Activated CD4-positive, alpha-beta memory T cell treated with anti-CD3 and anti-CD28 coated beads for 36 hours (primary cell): ENCODE measurements at regions not wholly inside any gene's neighbourhood (a gene's known extent, or its start where the extent isn't known, plus 50 kb on each side); places are given as distances from the start of the nearest gene placed in this dataset.

Experiments
- CTCF ChIA-PET: fragments of 350-600 bp; sonication (Branson Sonifier 250); formaldehyde crosslinking; loops from one replicate; lab custom pipeline; 2021; ENCODE audit warnings: antibody characterized with exemption, inconsistent platforms; lab: Charles Lee
- POLR2A ChIA-PET: fragments of 350-600 bp; sonication (Branson Sonifier 250); formaldehyde crosslinking; loops from one replicate; lab custom pipeline; 2021; ENCODE audit warnings: antibody characterized with exemption; lab: Charles Lee
- DNase-seq: peaks from one replicate; pipeline ENCODE4 v3.0.0-alpha.2; 2020
- H3K27ac Mint-ChIP-seq: one replicate; pipeline ENCODE4 v1.8.0; 2021; ENCODE audit warnings: mixed read lengths
- H3K27me3 Mint-ChIP-seq: one replicate; pipeline ENCODE4 v1.8.0; 2021; ENCODE audit warnings: mixed read lengths
- H3K36me3 Mint-ChIP-seq: one replicate; pipeline ENCODE4 v1.8.0; 2021; ENCODE audit warnings: mixed read lengths
- H3K4me1 Mint-ChIP-seq: one replicate; pipeline ENCODE4 v1.8.0; 2021; ENCODE audit warnings: low read depth, mixed read lengths
- H3K4me3 Mint-ChIP-seq: one replicate; pipeline ENCODE4 v1.8.0; 2021; ENCODE audit warnings: mild to moderate bottlenecking, mixed read lengths
- H3K9me3 Mint-ChIP-seq: one replicate; pipeline ENCODE4 v1.8.0; 2021; ENCODE audit warnings: mixed read lengths
- intact Hi-C: fragments of 100-400 bp; cut with micrococcal nuclease; formaldehyde crosslinking; loops from one replicate; pipeline ENCODE4 v1.15.1; 2023

DNA sequence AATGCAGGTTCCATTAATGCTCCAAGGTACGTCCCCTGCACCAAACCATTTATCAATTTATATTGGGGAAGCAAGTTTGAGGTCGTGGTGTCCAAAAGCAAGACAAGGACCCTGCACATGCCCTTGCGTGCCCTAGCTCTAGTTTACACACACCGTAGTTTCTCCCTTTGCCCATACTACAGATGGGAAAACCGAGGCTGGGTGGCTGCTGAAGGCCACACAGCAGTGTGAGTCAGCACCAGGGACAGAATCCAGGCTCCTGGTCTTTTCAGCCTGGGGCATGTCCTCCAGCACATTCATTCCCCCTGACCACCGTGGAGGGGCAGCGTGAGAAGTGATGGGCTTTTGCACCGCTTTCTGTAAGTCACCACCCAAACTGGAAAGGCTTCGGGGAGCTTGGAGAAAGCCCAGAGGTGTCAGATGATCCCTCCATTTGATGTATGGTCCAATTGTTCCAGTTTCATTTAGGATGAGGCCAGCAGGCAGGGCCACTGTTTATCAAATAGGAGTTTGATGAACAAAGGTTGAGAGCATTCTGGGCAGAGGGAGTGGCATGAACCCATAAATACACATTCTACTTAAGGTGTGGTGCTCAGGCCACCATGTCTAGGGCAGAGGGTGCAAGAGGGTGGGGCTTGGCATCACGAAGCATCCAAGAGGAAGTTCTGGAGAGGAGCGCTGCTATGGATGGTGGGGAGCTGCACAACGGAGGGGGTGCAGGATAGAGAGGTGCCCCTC, 274.1 kb downstream of the HAUS1 start:
- intact Hi-C loops, result no loop called here
- H3K36me3 Mint-ChIP-seq, result no peaks in the 10 kb centered on the region
- no peak for DNase-seq
- CTCF ChIA-PET, result no interaction called here
- H3K9me3 Mint-ChIP-seq, result no peaks in the 10 kb centered on the region
- H3K4me3 Mint-ChIP-seq, result no peak overlapping the region
- no peaks in the 10 kb centered on the region for H3K27me3 Mint-ChIP-seq
- no peaks in the 10 kb centered on the region for H3K4me1 Mint-ChIP-seq
- POLR2A ChIA-PET, result no interaction called here
- H3K27ac Mint-ChIP-seq, result no peak overlapping the region

- no peaks in the 10 kb centered on the region for H3K4me1 Mint-ChIP-seq
- no peaks in the 10 kb centered on the region for H3K9me3 Mint-ChIP-seq
- intact Hi-C loops, result no loop called here
- H3K27ac Mint-ChIP-seq, result no peak overlapping the region
- CTCF ChIA-PET, result no interaction called here
- no peaks in the 10 kb centered on the region for H3K27me3 Mint-ChIP-seq
- POLR2A ChIA-PET, result no interaction called here
- H3K4me3 Mint-ChIP-seq, result no peak overlapping the region
- no peaks in the 10 kb centered on the region for H3K36me3 Mint-ChIP-seq
- DNase-seq, result no peak
These were observed 274.7 kb downstream of the HAUS1 start for GRCh38 chr18:46378864-46379207.

DNA sequence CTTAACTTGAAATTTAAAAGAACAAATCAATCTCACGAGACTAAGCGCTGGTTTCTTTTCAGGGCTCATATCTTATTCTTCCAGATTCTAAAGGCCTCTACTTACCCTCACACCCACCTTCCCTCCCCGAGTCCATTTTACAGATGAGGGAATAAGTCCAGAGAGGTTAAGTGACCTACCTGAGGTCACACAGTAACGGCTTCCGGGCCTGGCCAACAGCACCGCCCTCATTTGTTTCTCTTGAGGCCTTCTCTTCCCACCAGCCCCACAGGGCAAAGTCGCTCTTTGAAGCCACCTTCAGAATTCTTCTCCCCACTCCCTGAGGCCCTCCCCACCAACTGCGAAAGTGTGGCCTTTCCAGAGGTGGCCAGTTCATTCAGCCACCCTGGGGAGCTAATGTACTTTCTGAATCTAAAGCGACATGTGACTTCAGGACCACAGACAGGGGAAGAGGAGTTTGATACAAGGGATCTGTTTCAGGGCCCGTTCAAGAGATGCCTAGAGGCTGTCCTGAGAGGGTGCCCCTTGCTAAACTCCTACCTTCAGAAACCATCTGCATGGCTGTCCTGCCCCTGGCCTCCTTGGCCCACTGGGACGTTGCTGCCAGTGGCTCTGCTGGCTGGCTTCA, 275.3 kb downstream of the HAUS1 start:
- DNase-seq, result no peak
- ChIA-PET POLR2A (no interaction called here), CTCF (no interaction called here)
- no peaks in the 10 kb centered on the region for H3K4me1 Mint-ChIP-seq
- no peak overlapping the region for H3K4me3 Mint-ChIP-seq
- intact Hi-C loops, result no loop called here
- H3K27me3 Mint-ChIP-seq, result no peaks in the 10 kb centered on the region
- no peaks in the 10 kb centered on the region for H3K9me3 Mint-ChIP-seq
- H3K27ac Mint-ChIP-seq, result no peak overlapping the region
- H3K36me3 Mint-ChIP-seq, result no peaks in the 10 kb centered on the region

GRCh38 chr18:46385124-46385523, 271.9 kb downstream of the LOXHD1 start:
- no peak overlapping the region for H3K27ac Mint-ChIP-seq
- DNase-seq, result no peak
- intact Hi-C loops, result no loop called here

DNA sequence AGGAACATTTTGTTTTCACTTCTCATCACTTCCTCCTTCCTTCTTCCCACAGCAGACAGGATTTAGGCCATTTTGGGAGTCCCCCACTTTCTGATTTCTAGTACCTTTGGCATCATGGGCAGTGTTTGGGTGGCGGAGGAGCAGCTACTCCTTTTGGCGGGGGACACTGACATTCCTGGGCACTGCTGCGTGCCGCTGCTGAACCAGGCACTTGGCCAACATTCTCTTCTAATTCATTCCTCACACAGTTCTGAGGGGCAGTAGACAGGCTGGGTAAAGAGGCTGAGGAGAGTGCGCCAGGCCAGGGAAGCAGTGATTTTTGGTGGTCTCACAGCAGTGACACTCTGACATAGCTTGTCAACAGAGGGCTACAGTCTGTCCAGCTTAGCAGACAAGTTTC, 270.2 kb downstream of the LOXHD1 start:
- no peak overlapping the region for H3K4me3 Mint-ChIP-seq
- H3K9me3 Mint-ChIP-seq, result no peaks in the 10 kb centered on the region
- POLR2A ChIA-PET, result no interaction called here
- no peak overlapping the region for H3K27ac Mint-ChIP-seq
- H3K36me3 Mint-ChIP-seq, result no peaks in the 10 kb centered on the region
- no peaks in the 10 kb centered on the region for H3K27me3 Mint-ChIP-seq
- no peaks in the 10 kb centered on the region for H3K4me1 Mint-ChIP-seq
- intact Hi-C loops, result no loop called here
- CTCF ChIA-PET, result no interaction called here
- DNase-seq, result no peak

More at GRCh38 chr18:46385124-46385523, 271.9 kb downstream of the LOXHD1 start:
- POLR2A ChIA-PET, result no interaction called here
- no peak overlapping the region for H3K4me3 Mint-ChIP-seq
- H3K4me1 Mint-ChIP-seq, result no peaks in the 10 kb centered on the region
- H3K36me3 Mint-ChIP-seq, result no peaks in the 10 kb centered on the region
- no peaks in the 10 kb centered on the region for H3K9me3 Mint-ChIP-seq
- CTCF ChIA-PET, result interaction anchor here (0.6 kb wide), 1 partner anchor 30 kb away, joined by 3 read pairs; no protein-coding TSS in a partner anchor
- H3K27me3 Mint-ChIP-seq, result no peaks in the 10 kb centered on the region

DNA sequence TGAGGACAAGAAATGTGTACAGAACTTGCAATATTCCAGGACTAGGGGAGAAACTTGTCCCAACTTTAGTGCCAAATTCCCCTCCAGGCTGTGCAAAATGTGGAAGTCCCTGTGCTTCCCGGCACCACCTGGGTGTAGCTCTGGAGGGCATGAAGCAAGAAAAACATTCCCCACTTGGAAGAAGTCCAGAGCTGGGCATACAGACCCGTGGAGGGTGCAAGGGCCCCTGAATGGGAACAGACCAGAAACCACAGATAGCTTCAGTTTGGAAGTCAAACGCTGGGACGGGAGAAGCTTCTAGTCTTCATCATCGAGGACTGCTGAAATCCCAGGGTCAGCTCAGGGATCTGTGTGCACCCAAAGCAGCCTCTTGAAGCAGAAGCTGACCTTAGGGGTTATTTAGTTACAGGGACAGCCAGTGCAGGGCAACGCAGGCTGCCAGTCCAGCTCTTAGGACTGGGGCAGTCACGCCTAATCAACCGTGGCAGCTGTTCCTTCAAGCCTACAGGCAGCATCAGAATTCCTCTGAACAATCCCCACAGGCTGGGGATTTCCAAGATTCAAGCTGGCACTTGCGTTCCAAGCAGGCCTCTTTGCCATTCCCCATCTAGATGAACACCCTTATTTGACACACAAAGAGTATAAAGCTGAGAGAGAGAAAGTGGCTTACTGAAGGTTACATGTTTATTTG, 269.4 kb downstream of the LOXHD1 start:
- POLR2A ChIA-PET, result interaction anchor here (0.5 kb wide), 1 partner anchor 65 kb away, joined by 4 read pairs; no protein-coding TSS in a partner anchor
- DNase-seq, result no peak
- H3K9me3 Mint-ChIP-seq, result no peaks in the 10 kb centered on the region
- intact Hi-C loops, result no loop called here
- no peaks in the 10 kb centered on the region for H3K36me3 Mint-ChIP-seq
- H3K27ac Mint-ChIP-seq, result no peak overlapping the region
- H3K27me3 Mint-ChIP-seq, result no peaks in the 10 kb centered on the region
- H3K4me1 Mint-ChIP-seq, result no peaks in the 10 kb centered on the region
- H3K4me3 Mint-ChIP-seq, result no peak overlapping the region
- CTCF ChIA-PET, result interaction anchor here (0.7 kb wide), 1 partner anchor 39 kb away, joined by 3 read pairs; no protein-coding TSS in a partner anchor

GRCh38 chr18:46388286-46388685, 268.7 kb downstream of the LOXHD1 start:
- H3K9me3 Mint-ChIP-seq, result no peaks in the 10 kb centered on the region
- no peaks in the 10 kb centered on the region for H3K4me1 Mint-ChIP-seq
- intact Hi-C loops, result no loop called here
- no peaks in the 10 kb centered on the region for H3K36me3 Mint-ChIP-seq
- H3K4me3 Mint-ChIP-seq, result no peak overlapping the region
- H3K27me3 Mint-ChIP-seq, result no peaks in the 10 kb centered on the region
- POLR2A ChIA-PET, result no interaction called here
- H3K27ac Mint-ChIP-seq, result no peak overlapping the region
- CTCF ChIA-PET, result no interaction called here
- no peak for DNase-seq

DNA sequence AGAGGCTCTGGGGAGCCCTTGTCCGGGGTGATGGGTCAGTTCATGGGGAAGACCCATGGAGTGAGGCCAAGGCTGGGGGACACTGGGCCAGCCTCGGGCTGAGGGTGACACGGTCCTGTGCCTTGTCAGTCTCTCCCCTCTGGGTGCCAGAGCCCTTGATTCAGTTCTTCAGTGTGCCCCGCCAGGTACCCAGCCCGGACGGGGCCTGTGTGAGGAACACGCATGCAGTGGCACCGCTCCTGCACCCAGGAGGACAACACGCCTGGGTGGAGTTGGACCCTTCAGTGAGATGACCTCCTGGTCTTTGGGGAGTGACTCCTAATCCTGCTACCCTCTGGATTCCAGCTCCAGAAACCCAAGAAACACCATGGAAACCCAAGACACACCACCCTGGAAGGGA, 264.4 kb downstream of the LOXHD1 start:
- intact Hi-C loops, result no loop called here
- Mint-ChIP-seq H3K27me3 (no peaks in the 10 kb centered on the region), H3K4me3 (no peak overlapping the region), H3K4me1 (no peaks in the 10 kb centered on the region), H3K9me3 (no peaks in the 10 kb centered on the region), H3K27ac (no peak overlapping the region), H3K36me3 (no peaks in the 10 kb centered on the region)
- ChIA-PET CTCF (interaction anchor here (0.9 kb wide), 1 partner anchor 111 kb away, joined by 4 read pairs; no protein-coding TSS in a partner anchor), POLR2A (no interaction called here)
- no peak for DNase-seq

GRCh38 chr18:46393230-46393629, 263.8 kb downstream of the LOXHD1 start:
- POLR2A ChIA-PET, result no interaction called here
- CTCF ChIA-PET, result interaction anchor here (0.9 kb wide), 1 partner anchor 112 kb away, joined by 4 read pairs; no protein-coding TSS in a partner anchor
- Mint-ChIP-seq H3K27ac (no peak overlapping the region), H3K9me3 (no peaks in the 10 kb centered on the region), H3K27me3 (no peaks in the 10 kb centered on the region), H3K36me3 (no peaks in the 10 kb centered on the region), H3K4me1 (no peaks in the 10 kb centered on the region), H3K4me3 (no peak overlapping the region)
- no peak for DNase-seq
- intact Hi-C loops, result no loop called here

GRCh38 chr18:46393961-46394360, 263.1 kb downstream of the LOXHD1 start:
- Mint-ChIP-seq H3K4me3 (no peak overlapping the region), H3K4me1 (no peaks in the 10 kb centered on the region), H3K27me3 (no peaks in the 10 kb centered on the region), H3K9me3 (no peaks in the 10 kb centered on the region), H3K27ac (no peak overlapping the region), H3K36me3 (no peaks in the 10 kb centered on the region)
- intact Hi-C loops, result no loop called here
- CTCF ChIA-PET, result no interaction called here
- POLR2A ChIA-PET, result no interaction called here
- no peak for DNase-seq

GRCh38 chr18:46395795-46396194, 261.2 kb downstream of the LOXHD1 start:
- intact Hi-C loops, result no loop called here
- H3K27ac Mint-ChIP-seq, result no peak overlapping the region
- CTCF ChIA-PET, result interaction anchor here (1.6 kb wide), 1 partner anchor 262 kb away, joined by 5 read pairs; no protein-coding TSS in a partner anchor
- no peak overlapping the region for H3K4me3 Mint-ChIP-seq
- no peaks in the 10 kb centered on the region for H3K9me3 Mint-ChIP-seq
- H3K27me3 Mint-ChIP-seq, result no peaks in the 10 kb centered on the region
- no peak for DNase-seq
- POLR2A ChIA-PET, result no interaction called here
- H3K4me1 Mint-ChIP-seq, result no peaks in the 10 kb centered on the region
- H3K36me3 Mint-ChIP-seq, result no peaks in the 10 kb centered on the region

- DNase-seq, result no peak
- no peak overlapping the region for H3K27ac Mint-ChIP-seq
- H3K36me3 Mint-ChIP-seq, result no peaks in the 10 kb centered on the region
- ChIA-PET POLR2A (no interaction called here), CTCF (interaction anchor here (1.6 kb wide), 1 partner anchor 261 kb away, joined by 5 read pairs; no protein-coding TSS in a partner anchor)
- no peak overlapping the region for H3K4me3 Mint-ChIP-seq
- H3K27me3 Mint-ChIP-seq, result no peaks in the 10 kb centered on the region
- intact Hi-C loops, result no loop called here
- H3K9me3 Mint-ChIP-seq, result no peaks in the 10 kb centered on the region
- no peaks in the 10 kb centered on the region for H3K4me1 Mint-ChIP-seq
These were observed 259.8 kb downstream of the LOXHD1 start for GRCh38 chr18:46397174-46397573.
